Endothelial cell of umbilical vein (primary cell): ENCODE measurements at regions not wholly inside any gene's neighbourhood (a gene's known extent, or its start where the extent isn't known, plus 50 kb on each side); places are given as distances from the start of the nearest gene placed in this dataset.

Experiments
- BruUV-seq: library from RNA; stranded (reverse); fragments of 400-500 nt; replicated peaks from 2 replicates; lab custom pipeline; 2021; lab: Mats Ljungman, UMichigan
- CTCF ChIA-PET: fragments of 300-600, 350-600 bp; sonication (Branson Sonifier 250); formaldehyde crosslinking; loops from one replicate; lab custom pipeline; 2021; ENCODE audit warnings: antibody characterized with exemption, inconsistent platforms; lab: Charles Lee
- POLR2A ChIA-PET: fragments of 300-600, 350-600 bp; sonication (Branson Sonifier 250); formaldehyde crosslinking; loops from one replicate; lab custom pipeline; 2021; ENCODE audit warnings: antibody characterized with exemption, inconsistent platforms; lab: Charles Lee
- DNase-seq: peaks from one replicate; pipeline ENCODE4 v3.0.0-alpha.2; 2011; ENCODE audit warnings: low read depth, low spot score
- FAIRE-seq: peaks from 2 replicates; lab custom pipeline; 2011; peaks lifted over from hg19 to GRCh38; lab: Jason Lieb, UNC
- H2AFZ ChIP-seq: 2 replicates; pipeline ENCODE4 v1.6.0; 2012; ENCODE audit warnings: low read depth, low read length, control low read depth, inconsistent platforms
- H3K27ac ChIP-seq: 2 replicates; pipeline ENCODE4 v1.5.1; 2011; ENCODE audit warnings: low read depth, mild to moderate bottlenecking, control low read depth, low read length, moderate library complexity; ENCODE audit not compliant: insufficient read depth
- H3K27me3 ChIP-seq, 2 experiments: 2 replicates each; pipeline versions ENCODE4 v1.6.0 to v1.6.1; 2011; ENCODE audit warnings: low read length in 2 of 2, mixed read lengths in 1 of 2; ENCODE audit not compliant: control insufficient read depth in 2 of 2, insufficient read depth in 2 of 2
- H3K36me3 ChIP-seq, 2 experiments: 2 replicates in 1 of 2; 3 replicates in 1 of 2; pipeline ENCODE4 v1.5.1; 2011; ENCODE audit warnings: low read length in 2 of 2, mild to moderate bottlenecking in 1 of 2, moderate library complexity in 1 of 2; ENCODE audit not compliant: control insufficient read depth in 2 of 2, insufficient read depth in 2 of 2; ENCODE audit errors: extremely low read depth in 1 of 2
- H3K4me1 ChIP-seq: 3 replicates; pipeline ENCODE4 v1.5.1; 2011; ENCODE audit warnings: mild to moderate bottlenecking, low read length; ENCODE audit not compliant: control insufficient read depth, insufficient read depth; ENCODE audit errors: extremely low read depth
- H3K4me2 ChIP-seq: 2 replicates; pipeline ENCODE4 v1.6.1; 2011; ENCODE audit warnings: low read length, control low read depth, mixed read lengths; ENCODE audit not compliant: insufficient read depth
- H3K4me3 ChIP-seq, 3 experiments: fragments of 200-600 bp in 1 of 3; sonication (generic), shearing (Covaris generic) in 1 of 3; replicated peaks in 1 of 3; 2 replicates each; pipeline ENCODE4 v1.5.1; 2011 to 2016; ENCODE audit warnings: control low read depth in 3 of 3, low read length in 3 of 3, mild to moderate bottlenecking in 2 of 3, inconsistent platforms in 1 of 3, low read depth in 1 of 3, moderate library complexity in 1 of 3; ENCODE audit not compliant: insufficient read depth in 1 of 3
- H3K79me2 ChIP-seq: 2 replicates; pipeline ENCODE4 v1.6.0; 2012; ENCODE audit warnings: low read length, inconsistent platforms; ENCODE audit not compliant: control insufficient read depth, insufficient read depth
- H3K9ac ChIP-seq: replicated peaks from 2 replicates; pipeline ENCODE3; 2011; ENCODE audit warnings: low read length, control low read depth; ENCODE audit not compliant: insufficient read depth; ENCODE audit errors: extremely low read depth
- H3K9me1 ChIP-seq: replicated peaks from 3 replicates; pipeline ENCODE4 v1.6.0; 2011; ENCODE audit warnings: mild to moderate bottlenecking, low read length; ENCODE audit not compliant: control insufficient read depth, insufficient read depth; ENCODE audit errors: extremely low read depth
- H3K9me3 ChIP-seq: replicated peaks from 2 replicates; pipeline ENCODE4 v1.5.1; 2012; ENCODE audit warnings: low read length, inconsistent platforms; ENCODE audit not compliant: control insufficient read depth, insufficient read depth
- H4K20me1 ChIP-seq: replicated peaks from 2 replicates; pipeline ENCODE3; 2011; ENCODE audit warnings: mild to moderate bottlenecking, low read length; ENCODE audit not compliant: control insufficient read depth, insufficient read depth; ENCODE audit errors: extremely low read depth
- CTCF ChIP-seq, 2 donors: IDR thresholded peaks; 1 replicate in 1 of 2; 2 replicates in 1 of 2; pipeline ENCODE4 v1.5.1; 2011; ENCODE audit warnings: low read length in 2 of 2, mild to moderate bottlenecking in 2 of 2, moderate library complexity in 2 of 2, control low read depth in 1 of 2, inconsistent platforms in 1 of 2, low read depth in 1 of 2; ENCODE audit not compliant: insufficient read depth in 1 of 2; ENCODE audit errors: extremely low read depth in 1 of 2
- EZH2 ChIP-seq: IDR thresholded peaks from 2 replicates; pipeline ENCODE4 v1.6.1; 2012; ENCODE audit warnings: borderline replicate concordance, low read depth, mild to moderate bottlenecking, moderate library complexity, low read length, inconsistent platforms; ENCODE audit not compliant: severe bottlenecking
- FOS ChIP-seq: IDR thresholded peaks from 2 replicates; pipeline ENCODE4 v1.6.1; 2011; ENCODE audit warnings: mild to moderate bottlenecking, low read length, moderate library complexity, borderline replicate concordance; ENCODE audit not compliant: insufficient read depth
- GATA2 ChIP-seq: IDR thresholded peaks from 2 replicates; pipeline ENCODE4 v1.7.0; 2011; ENCODE audit warnings: low read depth, mild to moderate bottlenecking, moderate library complexity, mixed read lengths, low read length; ENCODE audit not compliant: insufficient read length, insufficient read depth
- JUN ChIP-seq: IDR thresholded peaks from 2 replicates; pipeline ENCODE4 v1.6.1; 2011; ENCODE audit warnings: borderline replicate concordance, low read depth; ENCODE audit not compliant: insufficient read length, insufficient read depth
- MYC ChIP-seq: IDR thresholded peaks from one replicate; pipeline ENCODE4 v1.6.1; 2011; ENCODE audit warnings: mild to moderate bottlenecking, low read depth, low read length
- POLR2A ChIP-seq: IDR thresholded peaks from 2 replicates; pipeline ENCODE4 v1.6.1; 2012; ENCODE audit warnings: low read depth, mild to moderate bottlenecking, control low read depth, low read length
- POLR2AphosphoS5 ChIP-seq: IDR thresholded peaks from 2 replicates; pipeline ENCODE4 v1.6.1; 2012; ENCODE audit warnings: low read depth, mild to moderate bottlenecking, control low read depth, low read length, moderate library complexity; ENCODE audit not compliant: insufficient read depth
- dilution Hi-C: fragments of 300-500 bp; cut with MboI; formaldehyde crosslinking; loops from one replicate; pipeline ENCODE4 v1.15.0; 2019; ENCODE audit warnings: low sequenced_read_pairs; ENCODE audit not compliant: extremely low pct_ligation_motif_present
- intact Hi-C: fragments of 100-400 bp; cut with micrococcal nuclease; formaldehyde crosslinking; loops from one replicate; pipeline ENCODE4 v1.10.0; 2022
- TF ChIP-seq, protein P1 (sequence below): IDR thresholded peaks from 2 replicates; pipeline ENCODE4 v1.6.1; 2011; ENCODE audit not compliant: insufficient read depth, insufficient read length

- ChIA-PET POLR2A (no interaction called here), CTCF (no interaction called here)
- TF ChIP-seq CTCF (IDR thresholded peaks at IDR 0.05; ENCODE audit: extremely low read depth in 1 of 2, insufficient read depth in 1 of 2, low read depth in 1 of 2, low read length in 2 of 2): no peak
- TF ChIP-seq GATA2: no peak
- TF ChIP-seq POLR2A: no peak
- TF ChIP-seq, protein P1, sequence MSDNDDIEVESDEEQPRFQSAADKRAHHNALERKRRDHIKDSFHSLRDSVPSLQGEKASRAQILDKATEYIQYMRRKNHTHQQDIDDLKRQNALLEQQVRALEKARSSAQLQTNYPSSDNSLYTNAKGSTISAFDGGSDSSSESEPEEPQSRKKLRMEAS: no peak
- TF ChIP-seq MYC: no peak
- no peak for TF ChIP-seq POLR2AphosphoS5
- TF ChIP-seq EZH2: no peak
- no peak for TF ChIP-seq FOS
- TF ChIP-seq JUN: no peak
- no peaks in the 10 kb centered on the region for H4K20me1 ChIP-seq
- no peaks in the 10 kb centered on the region for H3K36me3 ChIP-seq
- H3K9me1 ChIP-seq: no peaks in the 10 kb centered on the region
- no peaks in the 10 kb centered on the region for H3K27me3 ChIP-seq
- BruUV-seq: no TSS peak
- no peak overlapping the region for H3K4me2 ChIP-seq
- FAIRE-seq (no peak), DNase-seq (no peak)
- intact Hi-C loops: no loop called here
- H3K4me3 ChIP-seq: no peak overlapping the region
- dilution Hi-C loops: no loop called here
- no peak overlapping the region for H3K9ac ChIP-seq
- no peak overlapping the region for H3K27ac ChIP-seq
- no peaks in the 10 kb centered on the region for H3K79me2 ChIP-seq
- H2AFZ ChIP-seq: no peak overlapping the region
- H3K9me3 ChIP-seq: no peaks in the 10 kb centered on the region
- no peaks in the 10 kb centered on the region for H3K4me1 ChIP-seq
Observed at GRCh38 chr3:144312702-144313101, 341.1 kb downstream of the DIPK2A start.
